H1 (cell line): ENCODE measurements at regions not wholly inside any gene's neighbourhood (a gene's known extent, or its start where the extent isn't known, plus 50 kb on each side); places are given as distances from the start of the nearest gene placed in this dataset.

Experiments used
- CBX5 ChIP-seq: fragments of 300-800, 300-1000 bp; sonication (generic); IDR thresholded peaks from 2 replicates; pipeline ENCODE4 v1.7.1; 2016; ENCODE audit warnings: antibody characterized with exemption, low read length, low read depth
- CBX8 ChIP-seq: fragments of 300-800, 300-1000 bp; sonication (generic); IDR thresholded peaks from 2 replicates; pipeline ENCODE4 v1.7.1; 2016; ENCODE audit warnings: low read depth, low read length, borderline replicate concordance
- CTBP2 ChIP-seq: IDR thresholded peaks from 2 replicates; pipeline ENCODE4 v1.7.0; 2011; ENCODE audit warnings: borderline replicate concordance, mild to moderate bottlenecking, moderate library complexity, mixed read lengths, low read length; ENCODE audit not compliant: insufficient read depth, insufficient read length
- E2F6 ChIP-seq: IDR thresholded peaks from 2 replicates; pipeline ENCODE4 v1.6.1; 2012; ENCODE audit warnings: inconsistent platforms
- POLR2A ChIP-seq, 2 experiments: IDR thresholded peaks; 1 replicate in 1 of 2; 2 replicates in 1 of 2; pipeline ENCODE4 v1.6.1; 2011; ENCODE audit warnings: low read depth in 2 of 2, low read length in 2 of 2, mild to moderate bottlenecking in 2 of 2; ENCODE audit errors: control extremely low read depth in 1 of 2

GRCh38 chr6:84847390-84848160, 83.2 kb upstream of the TBX18 start (continued):
- TF ChIP-seq CBX5 (no peak), CBX8 (no peak), CTBP2 (no peak), POLR2A (IDR thresholded peaks at IDR 0.05; ENCODE audit: control extremely low read depth in 1 of 2, low read depth in 2 of 2, low read length in 2 of 2) (no peak), E2F6 (no peak)
